Activated CD4-positive, alpha-beta memory T cell treated with anti-CD3 and anti-CD28 coated beads for 36 hours (primary cell): ENCODE measurements at regions not wholly inside any gene's neighbourhood (a gene's known extent, or its start where the extent isn't known, plus 50 kb on each side); places are given as distances from the start of the nearest gene placed in this dataset.
"Not testable (repeated sequence)": the region's sequence is repeated elsewhere in the genome, so short reads cannot be mapped to it uniquely, and the experiment has no call there.

Experiments used
- CTCF ChIA-PET: fragments of 350-600 bp; sonication (Branson Sonifier 250); formaldehyde crosslinking; loops from one replicate; lab custom pipeline; 2021; ENCODE audit warnings: antibody characterized with exemption, inconsistent platforms; lab: Charles Lee
- POLR2A ChIA-PET: fragments of 350-600 bp; sonication (Branson Sonifier 250); formaldehyde crosslinking; loops from one replicate; lab custom pipeline; 2021; ENCODE audit warnings: antibody characterized with exemption; lab: Charles Lee
- DNase-seq: peaks from one replicate; pipeline ENCODE4 v3.0.0-alpha.2; 2020
- H3K27ac Mint-ChIP-seq: one replicate; pipeline ENCODE4 v1.8.0; 2021; ENCODE audit warnings: mixed read lengths
- H3K27me3 Mint-ChIP-seq: one replicate; pipeline ENCODE4 v1.8.0; 2021; ENCODE audit warnings: mixed read lengths
- H3K36me3 Mint-ChIP-seq: one replicate; pipeline ENCODE4 v1.8.0; 2021; ENCODE audit warnings: mixed read lengths
- H3K4me1 Mint-ChIP-seq: one replicate; pipeline ENCODE4 v1.8.0; 2021; ENCODE audit warnings: low read depth, mixed read lengths
- H3K4me3 Mint-ChIP-seq: one replicate; pipeline ENCODE4 v1.8.0; 2021; ENCODE audit warnings: mild to moderate bottlenecking, mixed read lengths
- H3K9me3 Mint-ChIP-seq: one replicate; pipeline ENCODE4 v1.8.0; 2021; ENCODE audit warnings: mixed read lengths
- intact Hi-C: fragments of 100-400 bp; cut with micrococcal nuclease; formaldehyde crosslinking; loops from one replicate; pipeline ENCODE4 v1.15.1; 2023

GRCh38 chr4:14386196-14386595 is 616.1 kb upstream of the CPEB2 start:
- no peaks in the 10 kb centered on the region for H3K4me1 Mint-ChIP-seq
- no peaks in the 10 kb centered on the region for H3K9me3 Mint-ChIP-seq
- no peaks in the 10 kb centered on the region for H3K36me3 Mint-ChIP-seq
- H3K27me3 Mint-ChIP-seq: peaks cover 3% of the 10 kb centered on the region
- intact Hi-C loops: no loop called here
- ChIA-PET POLR2A (no interaction called here), CTCF (no interaction called here)
- no peak overlapping the region for H3K27ac Mint-ChIP-seq
- H3K4me3 Mint-ChIP-seq: no peak overlapping the region
- DNase-seq: no peak

GRCh38 chr4:14387647-14388046 is 614.6 kb upstream of the CPEB2 start:
- no peaks in the 10 kb centered on the region for H3K36me3 Mint-ChIP-seq
- H3K27me3 Mint-ChIP-seq: peaks cover 3% of the 10 kb centered on the region
- ChIA-PET POLR2A (no interaction called here), CTCF (no interaction called here)
- no peaks in the 10 kb centered on the region for H3K9me3 Mint-ChIP-seq
- no peak for DNase-seq
- H3K4me3 Mint-ChIP-seq: no peak overlapping the region
- H3K4me1 Mint-ChIP-seq: no peaks in the 10 kb centered on the region
- H3K27ac Mint-ChIP-seq: no peak overlapping the region
- intact Hi-C loops: no loop called here

GRCh38 chr4:14392378-14392777 is 609.9 kb upstream of the CPEB2 start:
- Mint-ChIP-seq H3K9me3 (no peaks in the 10 kb centered on the region), H3K27ac (no peak overlapping the region), H3K4me3 (no peak overlapping the region), H3K27me3 (peaks cover 3% of the 10 kb centered on the region), H3K4me1 (no peaks in the 10 kb centered on the region), H3K36me3 (no peaks in the 10 kb centered on the region)
- intact Hi-C loops: no loop called here
- CTCF ChIA-PET: no interaction called here
- POLR2A ChIA-PET: no interaction called here
- DNase-seq: no peak

- Mint-ChIP-seq H3K36me3 (no peaks in the 10 kb centered on the region), H3K9me3 (no peaks in the 10 kb centered on the region), H3K4me1 (no peaks in the 10 kb centered on the region), H3K4me3 (no peak overlapping the region), H3K27ac (no peak overlapping the region), H3K27me3 (no peaks in the 10 kb centered on the region)
- CTCF ChIA-PET: no interaction called here
- POLR2A ChIA-PET: no interaction called here
- no peak for DNase-seq
- intact Hi-C loops: no loop called here
Measured at GRCh38 chr4:14396183-14396582, 606.1 kb upstream of the CPEB2 start.

- ChIA-PET CTCF (no interaction called here), POLR2A (no interaction called here)
- H3K4me1 Mint-ChIP-seq: no peaks in the 10 kb centered on the region
Measured at GRCh38 chr4:14399848-14400247, 602.4 kb upstream of the CPEB2 start.

GRCh38 chr4:14400307-14400706 is 602.0 kb upstream of the CPEB2 start:
- Mint-ChIP-seq H3K36me3 (peaks cover 1% of the 10 kb centered on the region), H3K4me1 (no peaks in the 10 kb centered on the region), H3K9me3 (peaks cover 8% of the 10 kb centered on the region), H3K27ac (no peak overlapping the region), H3K27me3 (no peaks in the 10 kb centered on the region), H3K4me3 (no peak overlapping the region)
- DNase-seq: no peak
- intact Hi-C loops: no loop called here
- ChIA-PET CTCF (no interaction called here), POLR2A (no interaction called here)

More at GRCh38 chr4:14399848-14400247, 602.4 kb upstream of the CPEB2 start:
- peaks cover 8% of the 10 kb centered on the region for H3K9me3 Mint-ChIP-seq
- no peaks in the 10 kb centered on the region for H3K27me3 Mint-ChIP-seq
- no peak for DNase-seq
- H3K27ac Mint-ChIP-seq: no peak overlapping the region
- peaks cover 1% of the 10 kb centered on the region for H3K36me3 Mint-ChIP-seq
- no peak overlapping the region for H3K4me3 Mint-ChIP-seq
- intact Hi-C loops: no loop called here

- H3K4me1 Mint-ChIP-seq: no peaks in the 10 kb centered on the region
- ChIA-PET POLR2A (no interaction called here), CTCF (no interaction called here)
- H3K27ac Mint-ChIP-seq: no peak overlapping the region
- peaks cover 1% of the 10 kb centered on the region for H3K36me3 Mint-ChIP-seq
- no peak for DNase-seq
- H3K9me3 Mint-ChIP-seq: peaks cover 8% of the 10 kb centered on the region
- no peaks in the 10 kb centered on the region for H3K27me3 Mint-ChIP-seq
- H3K4me3 Mint-ChIP-seq: no peak overlapping the region
- intact Hi-C loops: no loop called here
Measured at GRCh38 chr4:14403132-14403531, 599.1 kb upstream of the CPEB2 start.

GRCh38 chr4:14404730-14405129 is 597.6 kb upstream of the CPEB2 start:
- H3K27me3 Mint-ChIP-seq: no peaks in the 10 kb centered on the region
- H3K27ac Mint-ChIP-seq: no peak overlapping the region
- no peaks in the 10 kb centered on the region for H3K4me1 Mint-ChIP-seq
- intact Hi-C loops: no loop called here
- no peak overlapping the region for H3K4me3 Mint-ChIP-seq
- ChIA-PET POLR2A (no interaction called here), CTCF (no interaction called here)
- peaks cover 8% of the 10 kb centered on the region for H3K9me3 Mint-ChIP-seq
- H3K36me3 Mint-ChIP-seq: peaks cover 1% of the 10 kb centered on the region
- no peak for DNase-seq

- DNase-seq: no peak
- H3K4me1 Mint-ChIP-seq: no peaks in the 10 kb centered on the region
- H3K4me3 Mint-ChIP-seq: no peak overlapping the region
- POLR2A ChIA-PET: no interaction called here
- no peak overlapping the region for H3K27ac Mint-ChIP-seq
- no peaks in the 10 kb centered on the region for H3K27me3 Mint-ChIP-seq
- H3K36me3 Mint-ChIP-seq: no peaks in the 10 kb centered on the region
- CTCF ChIA-PET: interaction anchor here (0.9 kb wide), 1 partner anchor 1047 kb away, joined by 3 read pairs; no protein-coding TSS in a partner anchor
- intact Hi-C loops: no loop called here
- no peaks in the 10 kb centered on the region for H3K9me3 Mint-ChIP-seq
Measured at GRCh38 chr4:14410516-14410915, 591.8 kb upstream of the CPEB2 start.

- intact Hi-C loops: no loop called here
- Mint-ChIP-seq H3K4me3 (no peak overlapping the region), H3K9me3 (peaks cover 3% of the 10 kb centered on the region), H3K27ac (no peak overlapping the region), H3K4me1 (no peaks in the 10 kb centered on the region), H3K36me3 (no peaks in the 10 kb centered on the region), H3K27me3 (no peaks in the 10 kb centered on the region)
- POLR2A ChIA-PET: interaction anchor here (0.8 kb wide), 1 partner anchor 53 kb away, joined by 3 read pairs; no protein-coding TSS in a partner anchor
- DNase-seq: no peak
- CTCF ChIA-PET: no interaction called here
Measured at GRCh38 chr4:14415146-14415545, 587.1 kb upstream of the CPEB2 start.

- intact Hi-C loops: no loop called here
- no peak overlapping the region for H3K4me3 Mint-ChIP-seq
- ChIA-PET POLR2A (no interaction called here), CTCF (no interaction called here)
- no peak for DNase-seq
- no peaks in the 10 kb centered on the region for H3K36me3 Mint-ChIP-seq
- no peak overlapping the region for H3K27ac Mint-ChIP-seq
- H3K4me1 Mint-ChIP-seq: no peaks in the 10 kb centered on the region
- H3K27me3 Mint-ChIP-seq: no peaks in the 10 kb centered on the region
- peaks cover 9% of the 10 kb centered on the region for H3K9me3 Mint-ChIP-seq
Measured at GRCh38 chr4:14419516-14419915, 582.8 kb upstream of the CPEB2 start.

GRCh38 chr4:14426297-14426696 is 576.0 kb upstream of the CPEB2 start:
- H3K27ac Mint-ChIP-seq, H3K36me3 Mint-ChIP-seq, intact Hi-C loops, CTCF ChIA-PET, H3K27me3 Mint-ChIP-seq, DNase-seq, H3K4me3 Mint-ChIP-seq, H3K4me1 Mint-ChIP-seq, POLR2A ChIA-PET: not testable (repeated sequence)
- H3K9me3 Mint-ChIP-seq: peaks cover 15% of the 10 kb centered on the region

- ChIA-PET POLR2A (no interaction called here), CTCF (no interaction called here)
- intact Hi-C loops: no loop called here
- H3K27ac Mint-ChIP-seq: no peak overlapping the region
- no peaks in the 10 kb centered on the region for H3K4me1 Mint-ChIP-seq
- H3K27me3 Mint-ChIP-seq: no peaks in the 10 kb centered on the region
- H3K4me3 Mint-ChIP-seq: no peak overlapping the region
- peaks cover 9% of the 10 kb centered on the region for H3K9me3 Mint-ChIP-seq
- no peaks in the 10 kb centered on the region for H3K36me3 Mint-ChIP-seq
- no peak for DNase-seq
Measured at GRCh38 chr4:14428125-14428524, 574.2 kb upstream of the CPEB2 start.
